GM23338 (cell line): ENCODE measurements at regions not wholly inside any gene's neighbourhood (a gene's known extent, or its start where the extent isn't known, plus 50 kb on each side); places are given as distances from the start of the nearest gene placed in this dataset.

Source experiments
- ATAC-seq: fragments of 200-7000 bp; cut with Tn5 transposase; 3 replicates; pipeline ENCODE4 v1.9.1; 2020
- DNase-seq: peaks from one replicate; pipeline ENCODE4 v3.0.0-alpha.2; 2015; ENCODE audit warnings: low spot score
- H2AFZ ChIP-seq: fragments of 200-600 bp; sonication (generic); 2 replicates; pipeline ENCODE4 v1.8.0; 2016; ENCODE audit warnings: antibody characterized with exemption, mild to moderate bottlenecking, moderate library complexity
- H3F3A ChIP-seq: fragments of 200-600 bp; sonication (generic); replicated peaks from 2 replicates; pipeline ENCODE4 v1.8.0; 2017; ENCODE audit warnings: antibody characterized with exemption, mixed run types, low read depth
- H3K27ac ChIP-seq: fragments of 200-600 bp; sonication (generic); 2 replicates; pipeline ENCODE4 v1.6.1; 2016; ENCODE audit warnings: low read depth
- H3K27me3 ChIP-seq: fragments of 200-600 bp; sonication (generic); 2 replicates; pipeline ENCODE4 v1.8.0; 2016; ENCODE audit warnings: mild to moderate bottlenecking, mixed run types, moderate library complexity; ENCODE audit not compliant: insufficient read depth
- H3K36me3 ChIP-seq: fragments of 200-600 bp; sonication (generic); 2 replicates; pipeline ENCODE4 v1.8.0; 2016; ENCODE audit warnings: mild to moderate bottlenecking; ENCODE audit not compliant: insufficient read depth
- H3K4me1 ChIP-seq: fragments of 200-600 bp; sonication (generic); 2 replicates; pipeline ENCODE4 v1.8.0; 2016; ENCODE audit warnings: mild to moderate bottlenecking, moderate library complexity; ENCODE audit not compliant: insufficient read depth
- H3K4me2 ChIP-seq: fragments of 200-600 bp; sonication (generic); 2 replicates; pipeline ENCODE4 v1.7.1; 2017; ENCODE audit warnings: mixed run types
- H3K4me3 ChIP-seq: fragments of 200-600 bp; sonication (generic); 2 replicates; pipeline ENCODE4 v1.6.1; 2016; ENCODE audit warnings: mixed run types
- H3K79me2 ChIP-seq: fragments of 200-600 bp; sonication (generic); replicated peaks from 2 replicates; pipeline ENCODE4 v1.8.0; 2017; ENCODE audit warnings: mild to moderate bottlenecking; ENCODE audit not compliant: insufficient read depth
- H3K9me2 ChIP-seq: fragments of 200-600 bp; sonication (generic); 2 replicates; pipeline ENCODE4 v1.8.0; 2017; ENCODE audit not compliant: insufficient read depth
- H4K20me1 ChIP-seq: fragments of 200-600 bp; sonication (generic); replicated peaks from 2 replicates; pipeline ENCODE4 v1.8.0; 2017; ENCODE audit warnings: mild to moderate bottlenecking; ENCODE audit not compliant: insufficient read depth
- H3K27ac Mint-ChIP-seq: 2 replicates; pipeline ENCODE4 v1.8.0; 2020; ENCODE audit warnings: inconsistent platforms, mild to moderate bottlenecking, moderate library complexity, mixed read lengths
- H3K27me3 Mint-ChIP-seq: 3 replicates; pipeline ENCODE4 v1.8.0; 2022; ENCODE audit warnings: low read depth, mild to moderate bottlenecking, moderate library complexity, mixed read lengths, inconsistent platforms; ENCODE audit not compliant: insufficient read depth, poor library complexity
- H3K36me3 Mint-ChIP-seq: 3 replicates; pipeline ENCODE4 v1.8.0; 2021; ENCODE audit warnings: low read depth, mild to moderate bottlenecking, inconsistent platforms, moderate library complexity, mixed read lengths
- H3K4me1 Mint-ChIP-seq: 3 replicates; pipeline ENCODE4 v1.8.0; 2020; ENCODE audit warnings: mild to moderate bottlenecking, inconsistent platforms, mixed read lengths
- H3K4me3 Mint-ChIP-seq: 3 replicates; pipeline ENCODE4 v1.8.0; 2021; ENCODE audit warnings: moderate library complexity, mild to moderate bottlenecking, inconsistent platforms, mixed read lengths
- H3K9me3 Mint-ChIP-seq: 3 replicates; pipeline ENCODE4 v1.8.0; 2020; ENCODE audit warnings: moderate library complexity, mild to moderate bottlenecking, inconsistent platforms, mixed read lengths
- CREB1 ChIP-seq: fragments of 250-450 bp; sonication (Bioruptor Pico); IDR thresholded peaks from 2 replicates; pipeline ENCODE4 v1.5.0; 2020; ENCODE audit warnings: low read depth, mild to moderate bottlenecking, moderate library complexity
- EZH2 ChIP-seq: fragments of 200-600 bp; sonication (generic); IDR thresholded peaks from one replicate; pipeline ENCODE4 v1.8.0; 2017; ENCODE audit warnings: antibody characterized with exemption, mild to moderate bottlenecking, low read depth; ENCODE audit not compliant: unreplicated experiment
- EZH2phosphoT487 ChIP-seq: fragments of 200-600 bp; sonication (generic); IDR thresholded peaks from one replicate; pipeline ENCODE4 v1.8.1; 2018; ENCODE audit warnings: antibody characterized with exemption; ENCODE audit not compliant: unreplicated experiment
- JUNB ChIP-seq: IDR thresholded peaks from one replicate; pipeline ENCODE4 v1.6.1; 2016; ENCODE audit warnings: antibody characterized with exemption; ENCODE audit not compliant: unreplicated experiment
- NANOG ChIP-seq: IDR thresholded peaks from 2 replicates; pipeline ENCODE4 v1.6.1; 2016; ENCODE audit warnings: antibody characterized with exemption, borderline replicate concordance
- POLR2AphosphoS5 ChIP-seq: IDR thresholded peaks from 2 replicates; pipeline ENCODE4 v1.6.1; 2016; ENCODE audit warnings: antibody characterized with exemption, low read depth
- STAT1 ChIP-seq: IDR thresholded peaks from one replicate; pipeline ENCODE4 v1.6.1; 2016; ENCODE audit warnings: antibody characterized with exemption; ENCODE audit not compliant: unreplicated experiment
- ZNF114 ChIP-seq: fragments of 250-450 bp; sonication (Bioruptor Pico); IDR thresholded peaks from 2 replicates; pipeline ENCODE4 v1.5.0; 2020; ENCODE audit warnings: mild to moderate bottlenecking, moderate library complexity
- ZNF331 ChIP-seq: fragments of 250-450 bp; sonication (Bioruptor Pico); IDR thresholded peaks from 2 replicates; pipeline ENCODE4 v1.5.0; 2020; ENCODE audit warnings: low read depth, mild to moderate bottlenecking, moderate library complexity
- TF ChIP-seq, protein P1 (sequence below), 2 experiments: fragments of 200-600 bp in 1 of 2; sonication (generic) in 1 of 2; conservative IDR thresholded peaks; 2 replicates each; pipeline versions ENCODE4 v1.5.1 to v1.6.1; 2016 to 2017; ENCODE audit warnings: antibody characterized with exemption in 2 of 2, low read depth in 2 of 2, mild to moderate bottlenecking in 2 of 2, moderate library complexity in 1 of 2
- TF ChIP-seq, protein P2 (sequence below): IDR thresholded peaks from one replicate; pipeline ENCODE4 v1.6.1; 2018; ENCODE audit warnings: antibody characterized with exemption; ENCODE audit not compliant: unreplicated experiment
- TF ChIP-seq, protein P3 (sequence below): fragments of 250-450 bp; sonication (Bioruptor Pico); IDR thresholded peaks from 2 replicates; pipeline ENCODE4 v1.5.0; 2020; ENCODE audit warnings: mild to moderate bottlenecking, moderate library complexity
- TF ChIP-seq, protein P4 (sequence below): IDR thresholded peaks from 2 replicates; pipeline ENCODE4 v1.6.1; 2016; ENCODE audit warnings: antibody characterized with exemption

DNA sequence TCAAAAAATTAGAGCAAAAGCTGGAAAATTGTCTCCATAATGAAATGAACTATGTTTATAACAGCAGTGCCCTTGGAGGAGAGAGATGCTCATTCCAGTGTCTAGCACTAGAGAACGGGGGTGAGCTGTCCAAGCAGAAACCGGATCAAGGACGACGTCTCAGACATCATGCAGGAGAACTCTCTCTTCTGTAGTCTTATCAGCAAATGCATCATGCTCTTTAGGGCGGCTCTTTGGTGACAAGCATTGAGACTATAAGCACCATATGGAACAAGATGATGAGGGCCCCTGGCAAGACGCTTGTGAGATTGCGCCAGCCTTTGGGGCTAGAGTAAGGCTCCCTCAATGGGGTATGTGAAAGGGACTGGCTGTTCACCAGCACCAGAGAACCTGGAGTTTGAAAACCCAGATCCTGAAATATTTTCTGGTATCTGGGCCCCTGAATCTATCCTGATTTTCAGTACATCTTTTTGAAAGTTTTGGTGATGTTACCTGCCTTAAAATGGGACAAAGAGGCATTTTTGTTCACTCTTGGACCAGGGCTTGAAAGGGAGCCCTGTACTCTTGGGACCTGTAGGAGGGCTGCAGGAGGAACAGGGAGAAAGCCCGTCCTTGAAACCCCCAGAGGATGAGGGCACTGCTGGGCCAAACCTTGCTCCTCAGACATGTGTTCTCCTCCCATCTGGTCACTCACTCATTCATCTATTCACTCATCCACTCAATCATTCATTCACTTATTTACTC, 127.6 kb downstream of the TTLL2 start:
- H3K27ac Mint-ChIP-seq: no peak overlapping the region

More for the DNA sequence above, 127.6 kb downstream of the TTLL2 start:
- H3K36me3 Mint-ChIP-seq: no peaks in the 10 kb centered on the region
- H3K4me2 ChIP-seq: no peak overlapping the region
- H3K9me2 ChIP-seq: peaks cover 14% of the 10 kb centered on the region
- H3K9me3 Mint-ChIP-seq: no peaks in the 10 kb centered on the region
- H3K27ac ChIP-seq: no peak overlapping the region
- peaks cover 9% of the 10 kb centered on the region; the same call in 2 of the 3 replicates for H3K4me1 Mint-ChIP-seq
- H3K27me3 ChIP-seq: no peaks in the 10 kb centered on the region
- DNase-seq: no peak
- H3K27me3 Mint-ChIP-seq: no peaks in the 10 kb centered on the region
- TF ChIP-seq EZH2: no peak
- TF ChIP-seq JUNB: no peak
- TF ChIP-seq, protein P1, sequence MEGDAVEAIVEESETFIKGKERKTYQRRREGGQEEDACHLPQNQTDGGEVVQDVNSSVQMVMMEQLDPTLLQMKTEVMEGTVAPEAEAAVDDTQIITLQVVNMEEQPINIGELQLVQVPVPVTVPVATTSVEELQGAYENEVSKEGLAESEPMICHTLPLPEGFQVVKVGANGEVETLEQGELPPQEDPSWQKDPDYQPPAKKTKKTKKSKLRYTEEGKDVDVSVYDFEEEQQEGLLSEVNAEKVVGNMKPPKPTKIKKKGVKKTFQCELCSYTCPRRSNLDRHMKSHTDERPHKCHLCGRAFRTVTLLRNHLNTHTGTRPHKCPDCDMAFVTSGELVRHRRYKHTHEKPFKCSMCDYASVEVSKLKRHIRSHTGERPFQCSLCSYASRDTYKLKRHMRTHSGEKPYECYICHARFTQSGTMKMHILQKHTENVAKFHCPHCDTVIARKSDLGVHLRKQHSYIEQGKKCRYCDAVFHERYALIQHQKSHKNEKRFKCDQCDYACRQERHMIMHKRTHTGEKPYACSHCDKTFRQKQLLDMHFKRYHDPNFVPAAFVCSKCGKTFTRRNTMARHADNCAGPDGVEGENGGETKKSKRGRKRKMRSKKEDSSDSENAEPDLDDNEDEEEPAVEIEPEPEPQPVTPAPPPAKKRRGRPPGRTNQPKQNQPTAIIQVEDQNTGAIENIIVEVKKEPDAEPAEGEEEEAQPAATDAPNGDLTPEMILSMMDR (conservative IDR thresholded peaks at IDR 0.05; ENCODE audit: low read depth in 2 of 2): no peak
- no peak for TF ChIP-seq EZH2phosphoT487
- no peak for TF ChIP-seq ZNF114 (CRISPR knock-in tag)
- no peak for TF ChIP-seq POLR2AphosphoS5
- TF ChIP-seq, protein P2, sequence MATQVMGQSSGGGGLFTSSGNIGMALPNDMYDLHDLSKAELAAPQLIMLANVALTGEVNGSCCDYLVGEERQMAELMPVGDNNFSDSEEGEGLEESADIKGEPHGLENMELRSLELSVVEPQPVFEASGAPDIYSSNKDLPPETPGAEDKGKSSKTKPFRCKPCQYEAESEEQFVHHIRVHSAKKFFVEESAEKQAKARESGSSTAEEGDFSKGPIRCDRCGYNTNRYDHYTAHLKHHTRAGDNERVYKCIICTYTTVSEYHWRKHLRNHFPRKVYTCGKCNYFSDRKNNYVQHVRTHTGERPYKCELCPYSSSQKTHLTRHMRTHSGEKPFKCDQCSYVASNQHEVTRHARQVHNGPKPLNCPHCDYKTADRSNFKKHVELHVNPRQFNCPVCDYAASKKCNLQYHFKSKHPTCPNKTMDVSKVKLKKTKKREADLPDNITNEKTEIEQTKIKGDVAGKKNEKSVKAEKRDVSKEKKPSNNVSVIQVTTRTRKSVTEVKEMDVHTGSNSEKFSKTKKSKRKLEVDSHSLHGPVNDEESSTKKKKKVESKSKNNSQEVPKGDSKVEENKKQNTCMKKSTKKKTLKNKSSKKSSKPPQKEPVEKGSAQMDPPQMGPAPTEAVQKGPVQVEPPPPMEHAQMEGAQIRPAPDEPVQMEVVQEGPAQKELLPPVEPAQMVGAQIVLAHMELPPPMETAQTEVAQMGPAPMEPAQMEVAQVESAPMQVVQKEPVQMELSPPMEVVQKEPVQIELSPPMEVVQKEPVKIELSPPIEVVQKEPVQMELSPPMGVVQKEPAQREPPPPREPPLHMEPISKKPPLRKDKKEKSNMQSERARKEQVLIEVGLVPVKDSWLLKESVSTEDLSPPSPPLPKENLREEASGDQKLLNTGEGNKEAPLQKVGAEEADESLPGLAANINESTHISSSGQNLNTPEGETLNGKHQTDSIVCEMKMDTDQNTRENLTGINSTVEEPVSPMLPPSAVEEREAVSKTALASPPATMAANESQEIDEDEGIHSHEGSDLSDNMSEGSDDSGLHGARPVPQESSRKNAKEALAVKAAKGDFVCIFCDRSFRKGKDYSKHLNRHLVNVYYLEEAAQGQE: no peak
- no peak for TF ChIP-seq CREB1 (CRISPR knock-in tag)
- TF ChIP-seq, protein P3, sequence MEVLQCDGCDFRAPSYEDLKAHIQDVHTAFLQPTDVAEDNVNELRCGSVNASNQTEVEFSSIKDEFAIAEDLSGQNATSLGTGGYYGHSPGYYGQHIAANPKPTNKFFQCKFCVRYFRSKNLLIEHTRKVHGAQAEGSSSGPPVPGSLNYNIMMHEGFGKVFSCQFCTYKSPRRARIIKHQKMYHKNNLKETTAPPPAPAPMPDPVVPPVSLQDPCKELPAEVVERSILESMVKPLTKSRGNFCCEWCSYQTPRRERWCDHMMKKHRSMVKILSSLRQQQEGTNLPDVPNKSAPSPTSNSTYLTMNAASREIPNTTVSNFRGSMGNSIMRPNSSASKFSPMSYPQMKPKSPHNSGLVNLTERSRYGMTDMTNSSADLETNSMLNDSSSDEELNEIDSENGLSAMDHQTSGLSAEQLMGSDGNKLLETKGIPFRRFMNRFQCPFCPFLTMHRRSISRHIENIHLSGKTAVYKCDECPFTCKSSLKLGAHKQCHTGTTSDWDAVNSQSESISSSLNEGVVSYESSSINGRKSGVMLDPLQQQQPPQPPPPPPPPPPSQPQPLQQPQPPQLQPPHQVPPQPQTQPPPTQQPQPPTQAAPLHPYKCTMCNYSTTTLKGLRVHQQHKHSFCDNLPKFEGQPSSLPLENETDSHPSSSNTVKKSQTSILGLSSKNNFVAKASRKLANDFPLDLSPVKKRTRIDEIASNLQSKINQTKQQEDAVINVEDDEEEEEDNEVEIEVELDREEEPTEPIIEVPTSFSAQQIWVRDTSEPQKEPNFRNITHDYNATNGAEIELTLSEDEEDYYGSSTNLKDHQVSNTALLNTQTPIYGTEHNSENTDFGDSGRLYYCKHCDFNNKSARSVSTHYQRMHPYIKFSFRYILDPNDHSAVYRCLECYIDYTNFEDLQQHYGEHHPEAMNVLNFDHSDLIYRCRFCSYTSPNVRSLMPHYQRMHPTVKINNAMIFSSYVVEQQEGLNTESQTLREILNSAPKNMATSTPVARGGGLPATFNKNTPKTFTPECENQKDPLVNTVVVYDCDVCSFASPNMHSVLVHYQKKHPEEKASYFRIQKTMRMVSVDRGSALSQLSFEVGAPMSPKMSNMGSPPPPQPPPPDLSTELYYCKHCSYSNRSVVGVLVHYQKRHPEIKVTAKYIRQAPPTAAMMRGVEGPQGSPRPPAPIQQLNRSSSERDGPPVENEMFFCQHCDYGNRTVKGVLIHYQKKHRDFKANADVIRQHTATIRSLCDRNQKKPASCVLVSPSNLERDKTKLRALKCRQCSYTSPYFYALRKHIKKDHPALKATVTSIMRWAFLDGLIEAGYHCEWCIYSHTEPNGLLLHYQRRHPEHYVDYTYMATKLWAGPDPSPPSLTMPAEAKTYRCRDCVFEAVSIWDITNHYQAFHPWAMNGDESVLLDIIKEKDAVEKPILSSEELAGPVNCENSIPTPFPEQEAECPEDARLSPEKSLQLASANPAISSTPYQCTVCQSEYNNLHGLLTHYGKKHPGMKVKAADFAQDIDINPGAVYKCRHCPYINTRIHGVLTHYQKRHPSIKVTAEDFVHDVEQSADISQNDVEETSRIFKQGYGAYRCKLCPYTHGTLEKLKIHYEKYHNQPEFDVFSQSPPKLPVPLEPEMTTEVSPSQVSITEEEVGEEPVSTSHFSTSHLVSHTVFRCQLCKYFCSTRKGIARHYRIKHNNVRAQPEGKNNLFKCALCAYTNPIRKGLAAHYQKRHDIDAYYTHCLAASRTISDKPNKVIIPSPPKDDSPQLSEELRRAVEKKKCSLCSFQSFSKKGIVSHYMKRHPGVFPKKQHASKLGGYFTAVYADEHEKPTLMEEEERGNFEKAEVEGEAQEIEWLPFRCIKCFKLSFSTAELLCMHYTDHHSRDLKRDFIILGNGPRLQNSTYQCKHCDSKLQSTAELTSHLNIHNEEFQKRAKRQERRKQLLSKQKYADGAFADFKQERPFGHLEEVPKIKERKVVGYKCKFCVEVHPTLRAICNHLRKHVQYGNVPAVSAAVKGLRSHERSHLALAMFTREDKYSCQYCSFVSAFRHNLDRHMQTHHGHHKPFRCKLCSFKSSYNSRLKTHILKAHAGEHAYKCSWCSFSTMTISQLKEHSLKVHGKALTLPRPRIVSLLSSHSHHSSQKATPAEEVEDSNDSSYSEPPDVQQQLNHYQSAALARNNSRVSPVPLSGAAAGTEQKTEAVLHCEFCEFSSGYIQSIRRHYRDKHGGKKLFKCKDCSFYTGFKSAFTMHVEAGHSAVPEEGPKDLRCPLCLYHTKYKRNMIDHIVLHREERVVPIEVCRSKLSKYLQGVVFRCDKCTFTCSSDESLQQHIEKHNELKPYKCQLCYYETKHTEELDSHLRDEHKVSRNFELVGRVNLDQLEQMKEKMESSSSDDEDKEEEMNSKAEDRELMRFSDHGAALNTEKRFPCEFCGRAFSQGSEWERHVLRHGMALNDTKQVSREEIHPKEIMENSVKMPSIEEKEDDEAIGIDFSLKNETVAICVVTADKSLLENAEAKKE (CRISPR knock-in tag): no peak
- TF ChIP-seq STAT1: no peak
- TF ChIP-seq NANOG: no peak
- no peak for TF ChIP-seq ZNF331 (CRISPR knock-in tag)
- TF ChIP-seq, protein P4, sequence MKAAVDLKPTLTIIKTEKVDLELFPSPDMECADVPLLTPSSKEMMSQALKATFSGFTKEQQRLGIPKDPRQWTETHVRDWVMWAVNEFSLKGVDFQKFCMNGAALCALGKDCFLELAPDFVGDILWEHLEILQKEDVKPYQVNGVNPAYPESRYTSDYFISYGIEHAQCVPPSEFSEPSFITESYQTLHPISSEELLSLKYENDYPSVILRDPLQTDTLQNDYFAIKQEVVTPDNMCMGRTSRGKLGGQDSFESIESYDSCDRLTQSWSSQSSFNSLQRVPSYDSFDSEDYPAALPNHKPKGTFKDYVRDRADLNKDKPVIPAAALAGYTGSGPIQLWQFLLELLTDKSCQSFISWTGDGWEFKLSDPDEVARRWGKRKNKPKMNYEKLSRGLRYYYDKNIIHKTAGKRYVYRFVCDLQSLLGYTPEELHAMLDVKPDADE: no peak
- no peaks in the 10 kb centered on the region for H3F3A ChIP-seq
- H3K36me3 ChIP-seq: no peaks in the 10 kb centered on the region
- peaks cover 8% of the 10 kb centered on the region for H3K4me1 ChIP-seq
- no peak overlapping the region for H3K4me3 ChIP-seq
- ATAC-seq: no peak
- no peaks in the 10 kb centered on the region for H3K79me2 ChIP-seq
- no peak overlapping the region for H3K4me3 Mint-ChIP-seq
- no peaks in the 10 kb centered on the region for H4K20me1 ChIP-seq
- no peak overlapping the region for H2AFZ ChIP-seq
